ENCODE measurements at regions not wholly inside any gene's neighbourhood (a gene's known extent, or its start where the extent isn't known, plus 50 kb on each side); places are given as distances from the start of the nearest gene placed in this dataset.

- TF ChIP-seq, protein P1, sequence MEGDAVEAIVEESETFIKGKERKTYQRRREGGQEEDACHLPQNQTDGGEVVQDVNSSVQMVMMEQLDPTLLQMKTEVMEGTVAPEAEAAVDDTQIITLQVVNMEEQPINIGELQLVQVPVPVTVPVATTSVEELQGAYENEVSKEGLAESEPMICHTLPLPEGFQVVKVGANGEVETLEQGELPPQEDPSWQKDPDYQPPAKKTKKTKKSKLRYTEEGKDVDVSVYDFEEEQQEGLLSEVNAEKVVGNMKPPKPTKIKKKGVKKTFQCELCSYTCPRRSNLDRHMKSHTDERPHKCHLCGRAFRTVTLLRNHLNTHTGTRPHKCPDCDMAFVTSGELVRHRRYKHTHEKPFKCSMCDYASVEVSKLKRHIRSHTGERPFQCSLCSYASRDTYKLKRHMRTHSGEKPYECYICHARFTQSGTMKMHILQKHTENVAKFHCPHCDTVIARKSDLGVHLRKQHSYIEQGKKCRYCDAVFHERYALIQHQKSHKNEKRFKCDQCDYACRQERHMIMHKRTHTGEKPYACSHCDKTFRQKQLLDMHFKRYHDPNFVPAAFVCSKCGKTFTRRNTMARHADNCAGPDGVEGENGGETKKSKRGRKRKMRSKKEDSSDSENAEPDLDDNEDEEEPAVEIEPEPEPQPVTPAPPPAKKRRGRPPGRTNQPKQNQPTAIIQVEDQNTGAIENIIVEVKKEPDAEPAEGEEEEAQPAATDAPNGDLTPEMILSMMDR (IDR thresholded peaks at IDR 0.05; ENCODE audit: low read depth, low read length, missing input control): no peak
- TF ChIP-seq YY1 (IDR thresholded peaks at IDR 0.05) (no peak), TAF1 (conservative IDR thresholded peaks at IDR 0.05) (no peak), ZBTB33 (IDR thresholded peaks at IDR 0.05) (no peak), ATF3 (IDR thresholded peaks at IDR 0.05) (no peak), EGR1 (IDR thresholded peaks at IDR 0.05; ENCODE audit: low read depth in 2 of 2) (no peak), JUND (IDR thresholded peaks at IDR 0.05) (no peak), MAX (IDR thresholded peaks at IDR 0.05) (no peak), SP1 (IDR thresholded peaks at IDR 0.05) (no peak), GABPA (IDR thresholded peaks at IDR 0.05 in 1 of 2, conservative IDR thresholded peaks at IDR 0.05 in 1 of 2) (no peak)
Measured at GRCh38 chr3:152103257-152103656, 165.5 kb upstream of the MBNL1 start.
